ENCODE measurements at regions not wholly inside any gene's neighbourhood (a gene's known extent, or its start where the extent isn't known, plus 50 kb on each side); places are given as distances from the start of the nearest gene placed in this dataset.

DNA sequence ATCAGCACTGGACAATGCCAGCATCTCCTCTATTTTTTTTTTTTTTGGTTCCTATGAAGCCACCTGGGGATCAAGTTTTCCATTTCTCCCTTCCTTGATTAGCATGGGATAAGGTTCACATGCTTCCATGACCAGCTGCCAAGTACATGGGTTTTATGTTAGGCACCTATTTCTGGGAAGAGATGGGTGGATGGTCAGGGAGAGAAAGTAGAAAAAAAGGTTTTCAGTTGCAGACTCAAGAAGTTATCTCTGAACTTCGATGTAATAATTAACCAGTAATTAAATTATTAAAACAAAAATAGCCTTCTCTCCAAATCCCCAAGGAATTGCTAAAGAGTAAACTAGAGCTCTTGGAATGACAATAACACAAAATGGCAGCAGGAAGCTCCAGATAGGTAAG is 164.9 kb upstream of the MAF start:
- no peak overlapping the region for H3K9ac ChIP-seq (ENCODE audit: low read length)
- H2AFZ ChIP-seq (ENCODE audit: insufficient read depth, low read depth, low read length, poor library complexity, severe bottlenecking), result no peak overlapping the region
- H3K9me3 Mint-ChIP-seq (ENCODE audit: insufficient read depth), result no peaks in the 10 kb centered on the region
- no peaks in the 10 kb centered on the region for H3K36me3 ChIP-seq (replicated peaks in 1 of 2; ENCODE audit: control extremely low read depth in 1 of 2, control insufficient read depth in 1 of 2, extremely low read depth in 1 of 2, insufficient read depth in 2 of 2, low read length in 1 of 2)
- peaks cover 10 to 19% of the 10 kb centered on the region in 2 donors for H3K4me1 ChIP-seq (ENCODE audit: control insufficient read depth in 2 of 2, insufficient read depth in 2 of 2, low read length in 2 of 2)
- H3K4me3 Mint-ChIP-seq, result no peak overlapping the region
- ChIA-PET POLR2A (no interaction called here), CTCF (no interaction called here)
- ATAC-seq (ENCODE audit: low read depth), result no peak
- no peak overlapping the region for H3K4me2 ChIP-seq (replicated peaks; ENCODE audit: low read depth, low read length, poor library complexity, severe bottlenecking)
- H3K27me3 ChIP-seq (replicated peaks in 1 of 4; ENCODE audit: control extremely low read depth in 1 of 4, control insufficient read depth in 3 of 4, insufficient read depth in 4 of 4, low read length in 3 of 4), result peaks cover 0 to 5% (median 0%) of the 10 kb centered on the region in 4 experiments
- no peak overlapping the region for H3K4me3 ChIP-seq (ENCODE audit: control extremely low read depth in 1 of 5, extremely low read depth in 1 of 5, insufficient read depth in 1 of 5, low read depth in 2 of 5, low read length in 4 of 5)
- no peaks in the 10 kb centered on the region for H4K20me1 ChIP-seq (ENCODE audit: control insufficient read depth, insufficient read depth, low read length, poor library complexity, severe bottlenecking)
- no peak overlapping the region for H3K27ac Mint-ChIP-seq
- intact Hi-C loops (cut with micrococcal nuclease), result no loop called here
- no CpG with 5 or more reads among the region's 1 CpG for WGBS (ENCODE audit: insufficient coverage)
- TF ChIP-seq, protein P1, sequence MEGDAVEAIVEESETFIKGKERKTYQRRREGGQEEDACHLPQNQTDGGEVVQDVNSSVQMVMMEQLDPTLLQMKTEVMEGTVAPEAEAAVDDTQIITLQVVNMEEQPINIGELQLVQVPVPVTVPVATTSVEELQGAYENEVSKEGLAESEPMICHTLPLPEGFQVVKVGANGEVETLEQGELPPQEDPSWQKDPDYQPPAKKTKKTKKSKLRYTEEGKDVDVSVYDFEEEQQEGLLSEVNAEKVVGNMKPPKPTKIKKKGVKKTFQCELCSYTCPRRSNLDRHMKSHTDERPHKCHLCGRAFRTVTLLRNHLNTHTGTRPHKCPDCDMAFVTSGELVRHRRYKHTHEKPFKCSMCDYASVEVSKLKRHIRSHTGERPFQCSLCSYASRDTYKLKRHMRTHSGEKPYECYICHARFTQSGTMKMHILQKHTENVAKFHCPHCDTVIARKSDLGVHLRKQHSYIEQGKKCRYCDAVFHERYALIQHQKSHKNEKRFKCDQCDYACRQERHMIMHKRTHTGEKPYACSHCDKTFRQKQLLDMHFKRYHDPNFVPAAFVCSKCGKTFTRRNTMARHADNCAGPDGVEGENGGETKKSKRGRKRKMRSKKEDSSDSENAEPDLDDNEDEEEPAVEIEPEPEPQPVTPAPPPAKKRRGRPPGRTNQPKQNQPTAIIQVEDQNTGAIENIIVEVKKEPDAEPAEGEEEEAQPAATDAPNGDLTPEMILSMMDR (IDR thresholded peaks at IDR 0.05), result no peak
- no peak for TF ChIP-seq EZH2 (IDR thresholded peaks at IDR 0.05; ENCODE audit: borderline replicate concordance, insufficient read depth, low read depth, low read length, poor library complexity, severe bottlenecking)
- no peaks in the 10 kb centered on the region for H3K79me2 ChIP-seq (ENCODE audit: control insufficient read depth, insufficient read depth, low read length)
- no peak overlapping the region for H3K27ac ChIP-seq (ENCODE audit: low read length in 2 of 2)
- DNase-seq, result no peak
- peaks cover 9% of the 10 kb centered on the region for H3K27me3 Mint-ChIP-seq
- no peaks in the 10 kb centered on the region for H3K9me3 ChIP-seq (ENCODE audit: control extremely low read depth in 1 of 3, control insufficient read depth in 2 of 3, insufficient read depth in 1 of 3, low read length in 2 of 3)
- peaks cover 23% of the 10 kb centered on the region for H3K4me1 Mint-ChIP-seq

DNA sequence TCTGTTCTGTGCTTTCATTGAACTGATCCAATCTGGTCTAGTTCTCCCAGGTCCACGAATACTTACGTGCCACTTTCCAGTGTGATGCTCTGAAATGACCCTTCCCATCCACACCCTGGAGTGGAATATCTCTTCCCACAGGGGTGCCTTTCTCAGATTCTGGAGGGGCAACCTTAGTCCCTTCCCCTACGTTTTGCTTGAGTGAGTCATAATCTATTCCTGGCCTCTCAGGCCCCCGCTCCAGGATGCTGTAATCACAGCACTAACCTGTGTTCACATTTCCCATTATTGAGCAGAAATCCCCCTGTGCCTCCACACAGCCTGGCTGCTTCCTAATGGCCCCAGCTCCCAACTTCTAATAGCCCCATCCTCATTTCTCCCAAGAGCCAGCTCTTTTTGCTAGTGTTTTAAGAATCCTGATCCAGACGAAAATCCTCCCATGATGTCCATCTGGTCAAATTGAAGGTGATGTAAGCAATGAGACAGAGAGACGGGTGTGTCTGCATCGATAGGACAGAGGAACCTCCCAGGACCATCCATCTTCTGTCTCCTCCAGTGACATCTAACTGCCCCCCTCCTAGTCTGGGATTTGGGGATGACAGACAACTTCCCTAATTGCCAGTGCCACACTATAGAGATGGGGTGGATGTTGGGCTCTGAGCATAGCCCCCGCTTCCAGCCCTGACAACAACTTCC is 164.0 kb upstream of the MAF start:
- Histone ChIP-seq H3K4me1 (ENCODE audit: control insufficient read depth in 2 of 2, insufficient read depth in 2 of 2, low read length in 2 of 2) (peaks cover 6 to 14% of the 10 kb centered on the region in 2 donors), H2AFZ (ENCODE audit: insufficient read depth, low read depth, low read length, poor library complexity, severe bottlenecking) (no peak overlapping the region), H3K9ac (ENCODE audit: low read length) (no peak overlapping the region), H4K20me1 (ENCODE audit: control insufficient read depth, insufficient read depth, low read length, poor library complexity, severe bottlenecking) (no peaks in the 10 kb centered on the region), H3K9me3 (ENCODE audit: control extremely low read depth in 1 of 3, control insufficient read depth in 2 of 3, insufficient read depth in 1 of 3, low read length in 2 of 3) (no peaks in the 10 kb centered on the region), H3K27ac (ENCODE audit: low read length in 2 of 2) (no peak overlapping the region), H3K79me2 (ENCODE audit: control insufficient read depth, insufficient read depth, low read length) (no peaks in the 10 kb centered on the region), H3K36me3 (replicated peaks in 1 of 2; ENCODE audit: control extremely low read depth in 1 of 2, control insufficient read depth in 1 of 2, extremely low read depth in 1 of 2, insufficient read depth in 2 of 2, low read length in 1 of 2) (no peaks in the 10 kb centered on the region), H3K4me3 (ENCODE audit: control extremely low read depth in 1 of 5, extremely low read depth in 1 of 5, insufficient read depth in 1 of 5, low read depth in 2 of 5, low read length in 4 of 5) (no peak overlapping the region), H3K27me3 (replicated peaks in 1 of 4; ENCODE audit: control extremely low read depth in 1 of 4, control insufficient read depth in 3 of 4, insufficient read depth in 4 of 4, low read length in 3 of 4) (peaks cover 0 to 4% (median 0%) of the 10 kb centered on the region in 4 experiments), H3K4me2 (replicated peaks; ENCODE audit: low read depth, low read length, poor library complexity, severe bottlenecking) (no peak overlapping the region)
- DNase-seq (no peak), ATAC-seq (ENCODE audit: low read depth) (no peak)
- Mint-ChIP-seq H3K27ac (no peak overlapping the region), H3K27me3 (peaks cover 3% of the 10 kb centered on the region), H3K4me1 (peaks cover 16% of the 10 kb centered on the region), H3K4me3 (no peak overlapping the region), H3K9me3 (ENCODE audit: insufficient read depth) (no peaks in the 10 kb centered on the region)
- intact Hi-C loops (cut with micrococcal nuclease), result no loop called here
- WGBS (ENCODE audit: insufficient coverage), result 77% methylated on average over 5 of the region's 8 CpGs
- CTCF ChIA-PET, result no interaction called here
- TF ChIP-seq EZH2 (IDR thresholded peaks at IDR 0.05; ENCODE audit: borderline replicate concordance, insufficient read depth, low read depth, low read length, poor library complexity, severe bottlenecking), result no peak
- TF ChIP-seq, protein P1 (IDR thresholded peaks at IDR 0.05), result no peak
- POLR2A ChIA-PET, result no interaction called here
